A673 (cell line): ENCODE measurements at regions not wholly inside any gene's neighbourhood (a gene's known extent, or its start where the extent isn't known, plus 50 kb on each side); places are given as distances from the start of the nearest gene placed in this dataset.

Experiments
- CTCF ChIP-seq: fragments of 300-800, 200-600 bp; sonication (generic); conservative IDR thresholded peaks from 2 replicates; pipeline ENCODE4 v1.5.1; 2017; ENCODE audit warnings: low read depth, mild to moderate bottlenecking, antibody characterized with exemption, low read length, moderate library complexity, mixed read lengths
- EZH2 ChIP-seq: fragments of 200-600 bp; sonication (generic); IDR thresholded peaks from 2 replicates; pipeline ENCODE4 v1.6.1; 2017; ENCODE audit warnings: borderline replicate concordance, low read depth, mild to moderate bottlenecking, mixed read lengths, antibody characterized with exemption, low read length; ENCODE audit not compliant: poor library complexity, severe bottlenecking

GRCh38 chr18:56067214-56067894 is 479.4 kb upstream of the TCF4 start:
- TF ChIP-seq CTCF, result no peak
- no peak for TF ChIP-seq EZH2
